H1 (cell line): ENCODE measurements at regions not wholly inside any gene's neighbourhood (a gene's known extent, or its start where the extent isn't known, plus 50 kb on each side); places are given as distances from the start of the nearest gene placed in this dataset.

ENCODE experiments used
- NRF1 ChIP-seq: IDR thresholded peaks from 2 replicates; pipeline ENCODE4 v1.6.1; 2011; ENCODE audit warnings: mild to moderate bottlenecking, low read depth, low read length, improper control_type of control experiment
- RBBP5 ChIP-seq: IDR thresholded peaks from 2 replicates; pipeline ENCODE4 v1.7.1; 2012; ENCODE audit warnings: low read depth, mild to moderate bottlenecking, inconsistent platforms, low read length, moderate library complexity, borderline replicate concordance
- SIX5 ChIP-seq: IDR thresholded peaks from 2 replicates; pipeline ENCODE4 v1.6.1; 2011; ENCODE audit warnings: mild to moderate bottlenecking, low read depth, low read length
- TF ChIP-seq, protein P1 (sequence below): fragments of 300-600 bp; sonication (generic); IDR thresholded peaks from 2 replicates; pipeline ENCODE4 v1.7.1; 2012; ENCODE audit warnings: low read length, moderate library complexity, mild to moderate bottlenecking, inconsistent platforms; ENCODE audit not compliant: insufficient replicate concordance
- TF ChIP-seq, protein P2 (sequence below): IDR thresholded peaks from 2 replicates; pipeline ENCODE4 v1.6.1; 2011; ENCODE audit warnings: low read length, improper control_type of control experiment

DNA sequence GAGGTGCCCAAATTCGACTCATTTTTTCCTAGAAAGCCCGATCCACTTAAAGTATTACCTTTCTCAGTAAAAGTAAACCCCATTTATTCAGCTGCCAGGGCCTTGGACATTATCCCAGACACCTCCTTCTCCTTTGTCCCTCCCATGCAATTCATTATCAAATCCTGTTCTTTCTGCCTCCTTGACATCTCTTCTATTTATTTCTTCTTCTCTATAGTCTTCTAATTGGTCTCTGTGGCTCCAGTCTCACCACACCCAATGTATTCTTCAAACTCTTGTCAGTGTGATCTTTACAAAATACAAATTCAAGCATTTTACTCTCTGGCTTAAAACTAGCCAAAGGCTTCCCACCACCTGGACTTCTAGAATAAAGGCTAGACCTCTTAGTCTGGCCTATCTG, 120.3 kb downstream of the IL20RB start (continued):
- TF ChIP-seq, protein P1, sequence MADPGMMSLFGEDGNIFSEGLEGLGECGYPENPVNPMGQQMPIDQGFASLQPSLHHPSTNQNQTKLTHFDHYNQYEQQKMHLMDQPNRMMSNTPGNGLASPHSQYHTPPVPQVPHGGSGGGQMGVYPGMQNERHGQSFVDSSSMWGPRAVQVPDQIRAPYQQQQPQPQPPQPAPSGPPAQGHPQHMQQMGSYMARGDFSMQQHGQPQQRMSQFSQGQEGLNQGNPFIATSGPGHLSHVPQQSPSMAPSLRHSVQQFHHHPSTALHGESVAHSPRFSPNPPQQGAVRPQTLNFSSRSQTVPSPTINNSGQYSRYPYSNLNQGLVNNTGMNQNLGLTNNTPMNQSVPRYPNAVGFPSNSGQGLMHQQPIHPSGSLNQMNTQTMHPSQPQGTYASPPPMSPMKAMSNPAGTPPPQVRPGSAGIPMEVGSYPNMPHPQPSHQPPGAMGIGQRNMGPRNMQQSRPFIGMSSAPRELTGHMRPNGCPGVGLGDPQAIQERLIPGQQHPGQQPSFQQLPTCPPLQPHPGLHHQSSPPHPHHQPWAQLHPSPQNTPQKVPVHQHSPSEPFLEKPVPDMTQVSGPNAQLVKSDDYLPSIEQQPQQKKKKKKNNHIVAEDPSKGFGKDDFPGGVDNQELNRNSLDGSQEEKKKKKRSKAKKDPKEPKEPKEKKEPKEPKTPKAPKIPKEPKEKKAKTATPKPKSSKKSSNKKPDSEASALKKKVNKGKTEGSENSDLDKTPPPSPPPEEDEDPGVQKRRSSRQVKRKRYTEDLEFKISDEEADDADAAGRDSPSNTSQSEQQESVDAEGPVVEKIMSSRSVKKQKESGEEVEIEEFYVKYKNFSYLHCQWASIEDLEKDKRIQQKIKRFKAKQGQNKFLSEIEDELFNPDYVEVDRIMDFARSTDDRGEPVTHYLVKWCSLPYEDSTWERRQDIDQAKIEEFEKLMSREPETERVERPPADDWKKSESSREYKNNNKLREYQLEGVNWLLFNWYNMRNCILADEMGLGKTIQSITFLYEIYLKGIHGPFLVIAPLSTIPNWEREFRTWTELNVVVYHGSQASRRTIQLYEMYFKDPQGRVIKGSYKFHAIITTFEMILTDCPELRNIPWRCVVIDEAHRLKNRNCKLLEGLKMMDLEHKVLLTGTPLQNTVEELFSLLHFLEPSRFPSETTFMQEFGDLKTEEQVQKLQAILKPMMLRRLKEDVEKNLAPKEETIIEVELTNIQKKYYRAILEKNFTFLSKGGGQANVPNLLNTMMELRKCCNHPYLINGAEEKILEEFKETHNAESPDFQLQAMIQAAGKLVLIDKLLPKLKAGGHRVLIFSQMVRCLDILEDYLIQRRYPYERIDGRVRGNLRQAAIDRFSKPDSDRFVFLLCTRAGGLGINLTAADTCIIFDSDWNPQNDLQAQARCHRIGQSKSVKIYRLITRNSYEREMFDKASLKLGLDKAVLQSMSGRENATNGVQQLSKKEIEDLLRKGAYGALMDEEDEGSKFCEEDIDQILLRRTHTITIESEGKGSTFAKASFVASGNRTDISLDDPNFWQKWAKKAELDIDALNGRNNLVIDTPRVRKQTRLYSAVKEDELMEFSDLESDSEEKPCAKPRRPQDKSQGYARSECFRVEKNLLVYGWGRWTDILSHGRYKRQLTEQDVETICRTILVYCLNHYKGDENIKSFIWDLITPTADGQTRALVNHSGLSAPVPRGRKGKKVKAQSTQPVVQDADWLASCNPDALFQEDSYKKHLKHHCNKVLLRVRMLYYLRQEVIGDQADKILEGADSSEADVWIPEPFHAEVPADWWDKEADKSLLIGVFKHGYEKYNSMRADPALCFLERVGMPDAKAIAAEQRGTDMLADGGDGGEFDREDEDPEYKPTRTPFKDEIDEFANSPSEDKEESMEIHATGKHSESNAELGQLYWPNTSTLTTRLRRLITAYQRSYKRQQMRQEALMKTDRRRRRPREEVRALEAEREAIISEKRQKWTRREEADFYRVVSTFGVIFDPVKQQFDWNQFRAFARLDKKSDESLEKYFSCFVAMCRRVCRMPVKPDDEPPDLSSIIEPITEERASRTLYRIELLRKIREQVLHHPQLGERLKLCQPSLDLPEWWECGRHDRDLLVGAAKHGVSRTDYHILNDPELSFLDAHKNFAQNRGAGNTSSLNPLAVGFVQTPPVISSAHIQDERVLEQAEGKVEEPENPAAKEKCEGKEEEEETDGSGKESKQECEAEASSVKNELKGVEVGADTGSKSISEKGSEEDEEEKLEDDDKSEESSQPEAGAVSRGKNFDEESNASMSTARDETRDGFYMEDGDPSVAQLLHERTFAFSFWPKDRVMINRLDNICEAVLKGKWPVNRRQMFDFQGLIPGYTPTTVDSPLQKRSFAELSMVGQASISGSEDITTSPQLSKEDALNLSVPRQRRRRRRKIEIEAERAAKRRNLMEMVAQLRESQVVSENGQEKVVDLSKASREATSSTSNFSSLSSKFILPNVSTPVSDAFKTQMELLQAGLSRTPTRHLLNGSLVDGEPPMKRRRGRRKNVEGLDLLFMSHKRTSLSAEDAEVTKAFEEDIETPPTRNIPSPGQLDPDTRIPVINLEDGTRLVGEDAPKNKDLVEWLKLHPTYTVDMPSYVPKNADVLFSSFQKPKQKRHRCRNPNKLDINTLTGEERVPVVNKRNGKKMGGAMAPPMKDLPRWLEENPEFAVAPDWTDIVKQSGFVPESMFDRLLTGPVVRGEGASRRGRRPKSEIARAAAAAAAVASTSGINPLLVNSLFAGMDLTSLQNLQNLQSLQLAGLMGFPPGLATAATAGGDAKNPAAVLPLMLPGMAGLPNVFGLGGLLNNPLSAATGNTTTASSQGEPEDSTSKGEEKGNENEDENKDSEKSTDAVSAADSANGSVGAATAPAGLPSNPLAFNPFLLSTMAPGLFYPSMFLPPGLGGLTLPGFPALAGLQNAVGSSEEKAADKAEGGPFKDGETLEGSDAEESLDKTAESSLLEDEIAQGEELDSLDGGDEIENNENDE: no peak
- TF ChIP-seq NRF1 (no peak), SIX5 (no peak), RBBP5 (no peak)
- TF ChIP-seq, protein P2, sequence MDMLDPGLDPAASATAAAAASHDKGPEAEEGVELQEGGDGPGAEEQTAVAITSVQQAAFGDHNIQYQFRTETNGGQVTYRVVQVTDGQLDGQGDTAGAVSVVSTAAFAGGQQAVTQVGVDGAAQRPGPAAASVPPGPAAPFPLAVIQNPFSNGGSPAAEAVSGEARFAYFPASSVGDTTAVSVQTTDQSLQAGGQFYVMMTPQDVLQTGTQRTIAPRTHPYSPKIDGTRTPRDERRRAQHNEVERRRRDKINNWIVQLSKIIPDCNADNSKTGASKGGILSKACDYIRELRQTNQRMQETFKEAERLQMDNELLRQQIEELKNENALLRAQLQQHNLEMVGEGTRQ: no peak
